ENCODE measurements at regions not wholly inside any gene's neighbourhood (a gene's known extent, or its start where the extent isn't known, plus 50 kb on each side); places are given as distances from the start of the nearest gene placed in this dataset.
"Not testable (repeated sequence)": the region's sequence is repeated elsewhere in the genome, so short reads cannot be mapped to it uniquely, and the experiment has no call there.

- DNase-seq = no peak
- Histone ChIP-seq H3K4me3 (no peak overlapping the region), H3K27me3 (no peaks in the 10 kb centered on the region), H3K36me3 (no peaks in the 10 kb centered on the region), H3K4me1 (no peaks in the 10 kb centered on the region), H3K9me3 (no peaks in the 10 kb centered on the region), H3K27ac (no peak overlapping the region)
- intact Hi-C loops (cut with DNase I) = no loop called here
- WGBS (ENCODE audit: insufficient coverage, low coverage, low lambda C conversion rate, missing lambda C conversion rate) = 80% methylated on average over 2 of the region's 2 CpGs
- ATAC-seq = no peak
- TF ChIP-seq POLR2A (IDR thresholded peaks at IDR 0.05) = no peak
- TF ChIP-seq, protein P1, sequence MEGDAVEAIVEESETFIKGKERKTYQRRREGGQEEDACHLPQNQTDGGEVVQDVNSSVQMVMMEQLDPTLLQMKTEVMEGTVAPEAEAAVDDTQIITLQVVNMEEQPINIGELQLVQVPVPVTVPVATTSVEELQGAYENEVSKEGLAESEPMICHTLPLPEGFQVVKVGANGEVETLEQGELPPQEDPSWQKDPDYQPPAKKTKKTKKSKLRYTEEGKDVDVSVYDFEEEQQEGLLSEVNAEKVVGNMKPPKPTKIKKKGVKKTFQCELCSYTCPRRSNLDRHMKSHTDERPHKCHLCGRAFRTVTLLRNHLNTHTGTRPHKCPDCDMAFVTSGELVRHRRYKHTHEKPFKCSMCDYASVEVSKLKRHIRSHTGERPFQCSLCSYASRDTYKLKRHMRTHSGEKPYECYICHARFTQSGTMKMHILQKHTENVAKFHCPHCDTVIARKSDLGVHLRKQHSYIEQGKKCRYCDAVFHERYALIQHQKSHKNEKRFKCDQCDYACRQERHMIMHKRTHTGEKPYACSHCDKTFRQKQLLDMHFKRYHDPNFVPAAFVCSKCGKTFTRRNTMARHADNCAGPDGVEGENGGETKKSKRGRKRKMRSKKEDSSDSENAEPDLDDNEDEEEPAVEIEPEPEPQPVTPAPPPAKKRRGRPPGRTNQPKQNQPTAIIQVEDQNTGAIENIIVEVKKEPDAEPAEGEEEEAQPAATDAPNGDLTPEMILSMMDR (IDR thresholded peaks at IDR 0.05) = no peak
These were observed 995.8 kb upstream of the WWC1 start for GRCh38 chr5:167295681-167296005.

DNA sequence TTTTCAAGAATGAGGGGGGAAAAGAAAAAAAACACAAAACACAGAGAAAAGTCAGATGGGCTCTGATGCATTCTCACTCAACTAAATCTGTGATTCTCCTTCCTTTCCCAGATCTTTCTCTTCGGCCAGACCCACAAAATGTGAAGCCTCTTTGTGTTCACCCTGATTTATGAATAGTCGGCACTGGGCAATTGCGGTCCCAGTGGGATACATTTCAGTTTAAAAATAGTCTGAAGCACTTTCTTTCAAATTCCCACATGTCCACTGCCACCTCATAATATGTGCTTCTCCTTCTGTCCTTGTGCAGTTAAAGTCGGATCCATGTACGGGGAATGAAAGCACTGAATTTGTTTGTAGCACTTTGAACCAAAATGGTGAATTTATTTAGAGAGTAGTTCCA lies 995.4 kb upstream of the WWC1 start:
- DNase-seq (no peak), ATAC-seq (no peak)
- H3K27me3 ChIP-seq = no peaks in the 10 kb centered on the region
- no peaks in the 10 kb centered on the region for H3K36me3 ChIP-seq
- H3K9me3 ChIP-seq = no peaks in the 10 kb centered on the region
- 65% methylated on average over 5 of the region's 5 CpGs for WGBS (ENCODE audit: insufficient coverage, low coverage, low lambda C conversion rate, missing lambda C conversion rate)
- intact Hi-C loops (cut with DNase I) = no loop called here
- TF ChIP-seq, protein P1 (IDR thresholded peaks at IDR 0.05) = no peak
- TF ChIP-seq POLR2A (IDR thresholded peaks at IDR 0.05) = no peak
- H3K27ac ChIP-seq = no peak overlapping the region
- no peak overlapping the region for H3K4me3 ChIP-seq
- no peaks in the 10 kb centered on the region for H3K4me1 ChIP-seq

GRCh38 chr5:167296661-167297060 lies 994.8 kb upstream of the WWC1 start:
- no peak overlapping the region for H3K4me3 ChIP-seq
- no peaks in the 10 kb centered on the region for H3K4me1 ChIP-seq
- DNase-seq (no peak), ATAC-seq (peak in 1 of 4 donors; percentile 27)
- 88% methylated on average over 1 of the region's 1 CpG for WGBS (ENCODE audit: insufficient coverage, low coverage, low lambda C conversion rate, missing lambda C conversion rate)
- no peak overlapping the region for H3K27ac ChIP-seq
- H3K36me3 ChIP-seq = no peaks in the 10 kb centered on the region
- H3K27me3 ChIP-seq = no peaks in the 10 kb centered on the region
- no peaks in the 10 kb centered on the region for H3K9me3 ChIP-seq
- intact Hi-C loops (cut with DNase I) = no loop called here
- no peak for TF ChIP-seq POLR2A (IDR thresholded peaks at IDR 0.05)
- TF ChIP-seq, protein P1 (IDR thresholded peaks at IDR 0.05) = no peak

GRCh38 chr5:167299861-167300260 lies 991.6 kb upstream of the WWC1 start:
- H3K27me3 ChIP-seq; DNase-seq; intact Hi-C loops (cut with DNase I); H3K27ac ChIP-seq; H3K4me3 ChIP-seq; ATAC-seq; H3K4me1 ChIP-seq; H3K36me3 ChIP-seq; H3K9me3 ChIP-seq: not testable (repeated sequence)
- WGBS (ENCODE audit: insufficient coverage, low coverage, low lambda C conversion rate, missing lambda C conversion rate) = 76% methylated on average over 5 of the region's 7 CpGs

DNA sequence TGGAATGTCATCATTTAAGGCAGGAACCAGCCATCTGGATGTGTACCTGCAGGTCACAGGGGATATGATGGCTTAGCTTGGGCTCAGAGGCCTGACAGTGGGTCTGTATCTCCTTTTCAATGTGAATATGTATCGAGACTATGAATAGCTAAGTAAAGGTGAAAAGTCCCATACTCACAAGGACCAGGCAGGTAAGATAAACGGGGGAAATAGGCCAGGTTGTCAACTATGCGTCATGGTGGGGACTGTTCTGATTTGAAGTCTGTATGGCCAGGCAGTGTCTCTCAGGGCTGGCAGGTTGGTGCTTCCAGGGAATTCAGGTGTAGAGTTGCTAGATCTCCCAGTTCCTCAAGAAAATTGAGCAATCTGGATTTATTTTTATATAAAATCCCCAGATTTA lies 987.9 kb upstream of the WWC1 start:
- Histone ChIP-seq H3K9me3 (no peaks in the 10 kb centered on the region), H3K4me3 (no peak overlapping the region), H3K27ac (no peak overlapping the region), H3K27me3 (no peaks in the 10 kb centered on the region), H3K36me3 (no peaks in the 10 kb centered on the region), H3K4me1 (no peaks in the 10 kb centered on the region)
- TF ChIP-seq, protein P1 (IDR thresholded peaks at IDR 0.05) = no peak
- no peak for TF ChIP-seq POLR2A (IDR thresholded peaks at IDR 0.05)
- 82% methylated on average over 3 of the region's 3 CpGs for WGBS (ENCODE audit: insufficient coverage, low coverage, low lambda C conversion rate, missing lambda C conversion rate)
- ATAC-seq (no peak), DNase-seq (no peak)
- intact Hi-C loops (cut with DNase I) = no loop called here
